ENCODE measurements at regions not wholly inside any gene's neighbourhood (a gene's known extent, or its start where the extent isn't known, plus 50 kb on each side); places are given as distances from the start of the nearest gene placed in this dataset.

GRCh38 chr19:32012886-32013631 is 332.4 kb upstream of the ZNF507 start:
- DNase-seq: no peak

- no peak for DNase-seq
These were observed 328.0 kb upstream of the ZNF507 start for GRCh38 chr19:32017176-32017953.

- no peak for DNase-seq
These were observed 327.4 kb upstream of the ZNF507 start for GRCh38 chr19:32018014-32018413.

GRCh38 chr19:32020538-32020937 is 324.9 kb upstream of the ZNF507 start:
- DNase-seq: no peak

- no peak for DNase-seq
These were observed 323.3 kb upstream of the ZNF507 start for GRCh38 chr19:32022044-32022640.

- DNase-seq: no peak
These were observed 322.5 kb upstream of the ZNF507 start for GRCh38 chr19:32022731-32023563.

- DNase-seq: no peak
These were observed 321.9 kb upstream of the ZNF507 start for GRCh38 chr19:32023564-32023832.

- DNase-seq: no peak
These were observed 316.2 kb upstream of the ZNF507 start for GRCh38 chr19:32029235-32029634.

GRCh38 chr19:32032561-32032960 is 312.8 kb upstream of the ZNF507 start:
- no peak for DNase-seq

- DNase-seq: no peak
These were observed 309.8 kb upstream of the ZNF507 start for GRCh38 chr19:32035626-32036025.

- no peak for DNase-seq
These were observed 307.1 kb upstream of the ZNF507 start for GRCh38 chr19:32038021-32038920.

GRCh38 chr19:32038961-32039360 is 306.4 kb upstream of the ZNF507 start:
- DNase-seq: no peak

GRCh38 chr19:32039440-32039839 is 306.0 kb upstream of the ZNF507 start:
- DNase-seq: no peak

GRCh38 chr19:32040236-32040635 is 305.2 kb upstream of the ZNF507 start:
- no peak for DNase-seq

GRCh38 chr19:32041681-32042292 is 303.6 kb upstream of the ZNF507 start:
- no peak for DNase-seq

- DNase-seq: no peak
These were observed 297.6 kb upstream of the ZNF507 start for GRCh38 chr19:32047788-32048187.

- no peak for DNase-seq
These were observed 292.0 kb upstream of the ZNF507 start for GRCh38 chr19:32053376-32053775.

- no peak for DNase-seq
These were observed 291.5 kb upstream of the ZNF507 start for GRCh38 chr19:32053861-32054260.

GRCh38 chr19:32058131-32058530 is 287.3 kb upstream of the ZNF507 start:
- DNase-seq: no peak

- DNase-seq: no peak
These were observed 284.1 kb upstream of the ZNF507 start for GRCh38 chr19:32061315-32061714.

GRCh38 chr19:32063601-32064000 is 281.8 kb upstream of the ZNF507 start:
- no peak for DNase-seq

GRCh38 chr19:32066056-32066455 is 279.4 kb upstream of the ZNF507 start:
- DNase-seq: no peak
